Esophagus mucosa (tissue), 1 donor: ENCODE measurements at regions not wholly inside any gene's neighbourhood (a gene's known extent, or its start where the extent isn't known, plus 50 kb on each side); places are given as distances from the start of the nearest gene placed in this dataset.

Experiments used
- ATAC-seq: fragments of 200-7000 bp; cut with Tn5 transposase; one replicate; pipeline ENCODE4 v1.9.1; 2020
- donor health status: DM: yes; HTN: yes; CAD: no.

DNA sequence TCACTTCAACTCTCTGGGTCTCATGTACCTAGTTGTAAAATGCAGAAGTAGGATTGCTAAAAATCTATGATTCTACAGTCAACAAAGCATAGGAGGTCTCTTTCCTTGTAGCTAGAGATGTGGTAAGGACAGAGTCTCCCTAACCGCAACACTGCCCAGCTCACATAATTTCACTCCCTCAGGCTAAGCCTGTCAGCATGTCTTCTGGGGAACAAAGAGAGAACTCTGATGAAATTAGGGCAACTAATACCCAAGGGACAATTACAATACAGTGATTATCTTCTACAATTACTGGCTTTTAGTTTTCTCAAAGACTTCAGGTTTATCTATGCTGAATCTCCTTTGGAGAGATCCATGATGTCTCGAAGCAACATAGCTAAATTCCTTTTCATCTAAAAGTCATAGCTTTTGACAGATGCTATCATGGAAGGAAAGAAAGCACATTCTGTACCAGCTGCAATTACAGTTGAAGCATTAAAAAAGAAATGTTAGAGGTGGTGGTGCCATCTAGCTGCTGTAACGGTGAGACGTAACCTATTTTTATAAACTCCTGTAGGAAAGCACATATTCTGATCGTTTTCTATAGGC lies 141.1 kb upstream of the TARS1 start:
- ATAC-seq, result peak; percentile 31

DNA sequence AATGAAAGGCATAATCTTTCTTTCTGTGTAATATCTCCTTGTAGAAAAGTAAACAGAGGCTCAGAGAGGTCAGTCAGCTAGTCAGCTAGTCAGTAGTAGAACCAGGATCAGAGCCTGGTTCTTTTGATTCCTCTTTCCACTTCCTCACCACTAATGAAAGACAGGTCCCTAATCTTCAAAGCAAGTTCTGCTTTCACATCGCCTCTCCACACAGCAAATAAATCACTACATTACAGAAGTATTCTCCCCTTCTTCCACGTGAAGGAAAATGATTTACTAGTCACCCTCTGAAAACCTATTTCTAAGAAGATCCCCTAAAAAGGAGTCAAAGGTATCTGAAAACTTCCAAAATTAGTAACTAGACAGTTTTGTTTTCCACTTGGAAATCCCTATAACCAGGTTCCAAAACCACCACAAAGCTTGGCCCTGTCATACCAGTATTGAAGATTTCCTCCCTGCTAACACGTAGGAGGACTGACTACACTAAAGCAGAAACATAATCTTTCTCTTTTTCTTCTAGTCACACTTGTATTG lies 140.5 kb upstream of the TARS1 start:
- no peak for ATAC-seq

DNA sequence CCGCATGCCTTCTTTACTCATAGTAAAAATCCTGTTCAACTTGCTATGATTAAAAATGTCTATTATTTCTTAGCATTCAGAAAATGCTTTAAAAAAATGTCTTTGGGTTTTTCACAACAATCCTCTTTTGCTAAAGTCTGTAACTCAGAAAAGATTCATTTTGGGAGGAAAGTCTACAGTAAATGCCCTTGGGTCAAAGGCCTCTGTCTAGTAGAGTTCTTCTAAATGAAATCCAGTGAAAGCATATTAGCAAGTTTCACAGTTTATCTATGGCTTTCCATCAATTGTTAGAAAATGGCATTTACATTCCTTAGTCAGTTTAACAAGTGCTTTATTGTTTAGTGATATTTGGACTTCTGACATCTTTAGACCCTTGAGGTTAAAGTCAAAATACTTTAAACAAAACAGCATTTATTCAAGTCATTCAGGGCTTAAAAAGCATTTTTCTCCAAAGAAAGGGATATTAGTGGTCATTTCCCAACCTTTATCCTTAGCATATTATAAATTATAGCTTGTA lies 137.1 kb upstream of the TARS1 start:
- ATAC-seq, result no peak

DNA sequence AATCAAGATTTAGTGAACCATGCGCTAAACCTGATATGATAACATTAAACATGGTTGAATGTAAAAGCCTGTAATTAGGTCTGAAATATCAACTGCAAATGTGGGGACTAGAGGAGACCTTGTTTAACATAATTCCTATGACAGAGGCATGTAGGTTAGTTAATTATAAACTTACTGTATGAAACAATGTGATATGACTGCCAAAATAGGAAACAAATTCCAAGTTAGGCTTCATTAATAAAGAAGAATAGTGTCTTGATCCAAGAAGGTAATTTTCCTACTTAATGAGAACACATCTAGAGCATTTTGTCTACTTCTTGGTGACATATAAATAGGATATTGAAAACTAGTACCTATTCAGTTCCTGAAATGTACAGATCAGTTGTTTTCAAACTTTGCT lies 136.2 kb upstream of the TARS1 start:
- no peak for ATAC-seq

DNA sequence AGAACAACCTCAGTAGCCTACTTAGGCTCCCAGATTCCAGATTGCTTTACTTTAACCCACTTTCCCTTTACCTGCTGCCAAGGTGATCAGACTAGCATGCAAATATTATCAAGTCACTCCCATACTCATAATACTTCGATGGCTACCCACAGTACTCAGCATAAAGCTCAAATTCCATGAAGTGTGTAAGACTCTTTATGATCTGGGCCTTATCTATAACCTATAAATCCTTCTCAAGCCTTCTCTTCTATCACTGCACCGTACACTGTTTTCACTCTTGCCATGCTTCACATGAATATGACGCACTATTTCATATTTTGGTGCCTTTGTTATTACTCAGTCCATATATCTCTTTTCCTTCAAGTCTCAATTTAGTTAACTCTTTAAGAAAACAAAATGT lies 135.2 kb upstream of the TARS1 start:
- no peak for ATAC-seq

DNA sequence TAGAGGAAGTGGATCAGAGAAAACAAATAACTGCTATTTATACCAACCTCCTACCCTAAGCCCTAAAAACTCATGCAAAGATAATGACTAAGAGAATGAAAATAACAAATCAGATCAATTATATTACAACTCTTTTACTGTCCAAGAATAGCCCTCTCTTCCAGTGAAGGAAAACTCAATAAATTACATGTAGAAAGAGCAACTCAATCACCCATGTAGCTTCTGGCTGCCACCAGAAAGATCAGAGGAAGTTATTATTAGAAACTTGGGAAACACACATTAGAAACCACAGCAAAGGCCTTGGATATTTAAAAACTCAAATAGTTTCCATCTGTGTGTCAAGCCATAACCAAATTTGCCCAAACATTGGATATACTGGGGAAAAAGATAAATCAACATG lies 134.0 kb upstream of the TARS1 start:
- no peak for ATAC-seq

DNA sequence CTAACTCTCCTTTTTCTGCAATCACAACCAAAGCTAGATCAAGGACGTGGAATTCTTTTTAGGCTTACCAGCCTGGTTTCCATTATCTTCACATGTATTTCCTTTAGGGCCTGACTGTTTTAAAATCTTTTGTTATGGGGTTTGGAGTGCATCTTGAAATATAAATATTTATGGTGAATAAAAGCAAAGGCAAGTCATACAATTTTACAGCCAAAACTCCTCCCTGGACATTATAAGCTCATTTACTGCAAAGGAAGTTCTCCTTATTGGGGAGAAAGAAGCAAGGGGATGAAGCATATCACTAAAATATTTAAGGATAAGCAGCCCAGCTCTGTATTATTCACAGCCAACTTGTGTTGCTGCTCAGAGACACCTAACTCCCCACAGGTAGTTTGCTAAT lies 132.2 kb upstream of the TARS1 start:
- no peak for ATAC-seq

DNA sequence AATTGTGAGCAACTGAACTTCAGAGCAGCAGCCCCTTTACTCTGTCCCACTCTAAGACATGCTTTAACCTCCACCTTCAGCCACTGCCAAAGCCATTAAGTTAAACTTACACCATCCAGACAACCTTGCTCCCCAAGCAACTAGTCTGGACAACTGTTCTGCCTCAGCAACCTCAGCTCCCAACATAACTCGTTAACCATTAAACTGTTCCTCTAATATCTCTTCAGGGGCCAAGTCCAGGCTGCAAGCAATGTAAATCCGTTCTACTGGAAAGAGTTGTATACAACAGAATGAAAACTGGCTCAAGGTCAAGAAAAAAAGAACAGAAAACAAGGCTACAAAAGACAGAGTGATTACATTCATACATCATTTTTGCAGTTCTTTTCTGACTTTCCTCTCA lies 131.7 kb upstream of the TARS1 start:
- no peak for ATAC-seq

DNA sequence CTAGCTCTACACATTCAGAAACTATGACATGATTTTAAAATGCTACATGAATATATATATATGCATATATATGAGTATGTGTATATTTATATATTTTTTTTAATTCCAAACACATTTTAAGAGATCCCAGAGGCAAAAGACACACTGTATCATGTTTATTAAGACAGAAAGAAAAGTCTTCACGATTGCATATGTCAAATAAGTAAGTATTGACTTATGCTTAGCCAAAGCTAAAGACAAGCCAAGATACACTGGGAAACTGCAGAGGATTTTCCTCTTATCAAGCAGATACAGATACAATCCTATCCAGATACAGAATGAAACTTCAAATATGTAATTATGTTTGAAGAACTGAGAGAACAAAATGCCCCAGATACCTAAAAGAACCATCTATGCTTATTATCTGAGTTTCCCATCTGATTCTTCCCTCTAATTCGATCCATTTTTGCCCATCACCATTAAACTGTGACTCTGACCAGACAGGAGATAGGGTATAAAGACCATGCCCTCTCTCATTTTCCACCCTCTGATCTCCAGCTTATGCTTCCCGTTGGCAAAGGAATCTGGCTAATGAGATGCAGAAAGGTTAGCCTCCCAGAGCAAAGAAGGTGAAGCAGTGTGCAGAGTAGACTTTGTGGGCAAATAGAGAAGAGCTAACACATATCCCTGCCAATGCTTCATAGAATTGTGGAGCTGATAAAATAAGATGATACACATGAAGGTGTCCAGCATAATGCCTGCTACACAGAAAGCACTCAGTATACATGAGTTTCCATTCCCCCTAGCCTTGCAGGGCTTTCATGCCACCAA lies 131.0 kb upstream of the TARS1 start:
- ATAC-seq, result no peak

DNA sequence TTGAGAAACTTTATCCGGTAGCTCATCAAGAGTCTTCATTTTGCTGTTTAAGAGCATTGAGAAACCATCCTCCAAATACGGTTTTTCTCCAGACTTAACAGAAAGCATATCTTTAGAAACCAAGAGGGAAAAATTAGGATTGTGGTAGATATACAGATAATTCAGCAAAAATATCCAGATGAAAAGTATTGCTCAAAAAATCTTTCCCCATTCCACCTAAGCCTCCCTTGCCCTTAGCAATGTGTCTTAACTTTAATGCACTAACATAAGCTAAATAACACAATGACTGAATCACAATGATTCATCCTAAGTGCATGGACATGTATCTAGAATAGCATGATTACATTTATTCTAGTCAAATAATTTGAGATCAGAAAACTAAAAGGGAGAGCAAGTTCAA lies 130.3 kb upstream of the TARS1 start:
- ATAC-seq, result peak; percentile 76

DNA sequence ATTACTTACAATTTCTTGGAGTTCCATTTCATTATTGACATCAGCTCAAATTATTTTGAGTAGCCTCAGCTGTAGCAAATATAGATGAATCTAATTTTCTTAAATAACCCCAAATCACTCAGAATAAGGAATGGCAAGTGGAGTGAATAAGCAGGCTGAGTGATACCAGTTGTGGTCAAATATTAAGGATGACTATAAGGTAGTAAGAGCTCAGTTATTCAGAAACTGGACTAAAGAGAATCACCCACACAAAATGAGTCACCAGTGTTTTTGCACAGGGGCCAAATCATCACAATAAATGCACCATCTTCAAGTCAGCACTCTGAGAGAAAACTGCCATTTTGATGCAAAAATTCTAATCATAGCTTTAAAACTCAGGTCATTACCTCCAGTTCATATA lies 128.9 kb upstream of the TARS1 start:
- peak; percentile 60 for ATAC-seq

DNA sequence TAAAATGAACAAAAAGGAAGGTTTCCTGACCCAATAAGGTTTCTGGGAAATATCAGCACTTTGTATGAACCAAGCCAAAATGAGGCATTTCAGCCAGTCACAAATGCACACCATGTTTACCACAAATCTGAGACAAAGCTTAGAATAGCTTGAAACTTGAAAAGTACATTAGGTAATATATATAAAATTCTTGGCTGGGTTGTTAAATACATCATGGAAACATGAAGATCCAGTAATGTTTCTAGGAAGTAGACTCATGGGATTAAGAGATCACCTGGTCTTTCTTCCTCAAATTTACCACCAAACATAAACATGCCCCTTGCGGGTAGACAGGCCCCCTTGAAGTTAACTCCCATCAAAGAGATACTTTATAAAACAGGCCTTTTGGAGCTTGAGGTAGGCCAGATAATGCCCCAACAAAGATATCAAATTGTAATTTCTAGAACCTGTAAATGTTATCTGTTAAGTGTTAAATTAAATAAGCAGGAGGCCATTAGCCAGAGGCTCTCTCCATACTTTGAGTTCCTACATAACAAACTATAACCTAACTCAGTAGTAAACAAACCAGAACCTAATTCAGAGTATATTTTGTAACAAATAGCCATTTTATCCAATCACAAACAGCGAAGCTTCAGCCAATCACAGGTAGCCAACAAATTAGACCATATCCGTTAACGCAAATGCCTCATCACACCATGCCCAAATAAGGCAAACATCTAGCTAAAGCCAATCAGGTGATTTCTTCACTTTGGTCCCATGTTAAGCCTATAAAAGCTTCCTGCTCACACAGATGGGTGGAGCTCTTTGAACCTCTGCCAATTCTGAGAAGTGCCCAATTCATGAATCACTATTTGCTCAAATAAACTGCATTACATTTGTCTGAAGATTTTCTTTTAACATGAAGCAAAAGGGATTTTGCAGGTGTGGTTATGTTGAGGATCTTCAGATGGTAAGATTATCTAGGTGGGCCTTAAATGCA lies 127.9 kb upstream of the TARS1 start:
- ATAC-seq, result peak; percentile 98

DNA sequence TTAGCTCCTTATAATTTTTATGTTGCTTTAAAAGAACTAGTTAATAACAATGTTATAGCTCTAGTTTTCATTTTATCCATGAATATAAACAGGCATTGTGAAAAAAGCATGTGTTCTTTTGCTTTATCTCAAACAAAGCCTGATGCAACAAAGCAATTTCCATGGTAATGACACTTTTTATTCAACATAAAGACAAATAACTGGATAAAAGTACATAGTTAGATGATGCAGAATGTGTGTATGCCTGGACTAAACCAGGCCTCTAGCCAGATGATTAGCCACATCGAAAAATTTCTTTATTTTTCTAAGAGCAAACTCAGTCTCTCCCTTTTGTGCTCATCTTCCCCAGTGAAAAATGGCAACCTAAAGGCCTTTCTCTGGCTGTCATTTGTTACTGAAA lies 125.6 kb upstream of the TARS1 start:
- no peak for ATAC-seq

DNA sequence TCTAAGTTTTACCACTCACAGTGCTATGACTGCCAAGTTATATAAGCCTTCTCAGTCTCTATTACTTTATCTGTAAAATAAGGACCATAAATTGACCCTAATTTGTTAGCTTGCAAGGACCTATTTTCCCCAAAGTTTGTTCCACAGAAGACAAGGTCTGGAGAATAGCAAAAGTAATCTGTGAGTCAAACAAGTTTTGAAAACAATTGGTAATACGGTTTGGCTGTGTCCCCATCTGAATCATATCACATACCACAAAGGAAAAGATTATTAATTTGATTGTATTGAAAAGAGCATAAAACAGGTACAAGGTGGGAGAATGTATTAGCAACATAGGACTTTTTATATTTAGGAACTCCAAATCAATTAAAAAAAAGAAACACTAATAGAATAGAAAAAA lies 124.0 kb upstream of the TARS1 start:
- ATAC-seq, result no peak

DNA sequence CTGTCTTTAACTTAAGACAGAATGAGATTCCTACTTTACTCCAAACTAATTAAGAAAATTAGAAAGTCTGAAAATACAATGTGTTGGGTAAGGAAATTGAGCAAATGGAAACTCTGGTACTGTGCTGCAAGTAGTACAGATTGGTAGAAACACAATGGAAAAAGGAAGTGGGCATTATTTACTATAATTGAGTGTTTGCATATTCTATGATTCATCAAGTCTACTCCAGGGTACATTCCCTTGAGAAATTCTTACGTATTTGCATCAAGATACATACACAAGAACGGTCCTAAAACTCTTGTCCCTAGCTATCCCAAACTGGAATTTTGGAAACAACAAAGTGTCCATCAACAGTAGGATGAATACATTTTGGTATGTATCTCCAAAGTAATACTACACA lies 123.5 kb upstream of the TARS1 start:
- no peak for ATAC-seq

DNA sequence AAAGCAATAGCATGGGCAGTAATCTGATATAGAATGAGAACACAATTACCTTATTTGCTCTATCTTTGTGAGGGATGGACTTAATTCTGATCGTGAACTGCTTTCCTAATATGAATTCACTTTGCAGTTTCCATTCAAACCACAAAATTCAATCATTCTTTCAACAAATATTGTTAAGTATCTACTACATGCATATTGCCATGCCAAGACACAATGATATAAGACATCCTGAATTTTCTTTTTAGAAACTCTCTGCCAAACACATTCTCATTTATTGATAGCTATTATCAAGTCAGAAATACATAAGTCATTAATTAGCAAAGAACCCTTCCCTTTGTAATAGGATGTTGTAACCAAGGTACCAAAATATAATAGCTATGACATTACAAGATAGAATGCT lies 121.6 kb upstream of the TARS1 start:
- no peak for ATAC-seq

DNA sequence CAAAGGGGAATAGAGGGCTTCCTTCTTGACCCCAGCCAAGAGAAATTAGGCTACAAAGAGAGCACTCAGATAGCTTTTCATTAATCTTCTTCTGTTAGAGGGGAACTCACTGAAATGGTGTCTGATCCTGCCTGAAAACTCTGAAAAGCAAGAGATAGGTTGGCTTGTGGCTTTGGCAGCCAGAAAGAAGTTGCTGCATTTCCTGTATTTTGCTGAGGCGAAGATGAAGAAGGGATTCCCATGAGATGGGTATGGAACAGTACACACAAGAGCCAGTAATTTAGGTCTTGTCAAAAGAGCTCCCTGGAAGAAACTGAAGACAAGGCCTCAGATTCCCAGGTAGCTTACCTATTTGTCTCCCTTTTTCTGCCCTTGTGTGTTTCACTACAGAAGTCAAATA lies 120.9 kb upstream of the TARS1 start:
- no peak for ATAC-seq

DNA sequence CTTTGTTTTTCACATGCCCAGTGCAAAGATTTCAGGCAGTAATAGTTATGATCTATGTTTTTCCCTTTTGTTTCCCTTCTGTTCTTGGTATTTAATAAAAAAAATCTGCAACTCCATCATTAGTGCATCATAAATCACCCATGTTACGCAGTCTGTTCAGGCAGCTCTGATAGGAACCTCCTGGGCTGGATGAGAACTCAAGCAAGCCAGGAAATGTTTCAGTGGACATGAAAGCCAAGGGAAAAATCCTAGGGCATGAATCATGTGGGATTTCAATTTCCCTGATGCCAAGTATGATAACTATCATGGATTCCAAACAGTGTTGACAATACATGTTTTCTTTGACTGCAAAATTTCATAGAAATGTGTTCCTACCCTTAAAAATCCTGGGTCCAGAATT lies 119.7 kb upstream of the TARS1 start:
- ATAC-seq, result peak; percentile 57

DNA sequence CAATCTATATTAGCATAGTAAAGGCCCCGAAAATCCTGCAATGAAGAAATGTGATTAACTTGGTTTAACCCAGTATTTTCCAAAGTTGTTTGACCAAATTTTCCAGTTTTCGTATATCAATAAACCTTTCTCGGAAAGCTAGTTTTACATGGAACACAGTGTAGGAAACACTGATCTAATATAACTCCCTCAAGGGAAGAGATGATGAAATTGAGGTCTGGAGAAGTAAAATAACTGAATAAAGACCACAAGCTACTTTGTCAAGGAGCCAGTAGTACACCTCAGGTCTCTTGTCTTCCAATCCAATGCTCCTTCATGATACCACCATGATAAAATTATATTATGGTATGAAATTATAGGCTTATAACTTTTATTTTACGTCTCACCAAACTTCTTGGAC lies 118.1 kb upstream of the TARS1 start:
- no peak for ATAC-seq

DNA sequence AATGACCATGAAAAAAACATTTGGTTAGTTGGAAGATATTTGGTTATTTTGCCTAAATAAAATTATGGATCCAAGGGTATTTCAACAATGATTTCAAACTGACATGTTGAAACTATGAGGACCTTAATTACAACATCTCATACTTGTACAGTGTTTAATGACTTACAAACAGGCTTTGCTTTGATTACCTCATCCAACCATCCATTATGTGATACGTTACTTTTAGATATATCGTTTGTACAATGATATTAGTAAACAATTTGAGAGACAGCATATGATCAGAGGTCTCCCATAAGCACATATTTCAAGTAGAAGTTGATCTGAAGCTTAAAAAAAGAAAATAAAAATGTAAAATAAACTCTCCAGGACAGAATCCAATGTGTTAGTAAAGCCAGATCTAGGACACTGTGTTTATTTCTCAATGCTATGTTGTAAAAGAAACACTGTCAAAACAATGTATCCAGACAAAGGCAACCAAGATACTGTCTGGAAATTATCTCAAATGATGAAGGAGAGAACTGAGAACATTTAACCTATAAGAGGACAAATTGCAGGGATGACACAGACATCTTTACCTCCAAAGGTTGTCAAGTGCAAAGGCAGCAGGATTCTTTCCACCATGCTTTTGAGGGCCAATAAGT lies 116.0 kb upstream of the TARS1 start:
- ATAC-seq, result no peak

DNA sequence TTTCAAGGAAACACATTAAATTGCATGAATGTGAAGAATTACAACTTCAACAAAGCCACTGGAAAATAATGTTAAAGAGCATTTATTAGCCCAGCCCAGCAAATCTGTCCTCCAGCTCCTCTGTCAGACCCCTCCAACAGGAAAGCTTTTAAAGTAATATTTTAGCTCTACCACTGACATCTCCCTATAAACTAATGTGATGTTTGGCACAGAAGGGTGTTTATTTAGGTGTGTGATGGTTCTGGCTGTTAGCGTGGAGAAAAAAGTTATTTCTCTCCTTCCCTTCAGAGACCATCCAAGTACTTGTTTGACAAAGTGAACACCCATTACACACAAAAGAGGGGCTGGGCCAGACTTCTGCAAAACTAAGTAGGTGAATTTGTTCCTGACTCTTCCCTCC lies 111.9 kb upstream of the TARS1 start:
- no peak for ATAC-seq

DNA sequence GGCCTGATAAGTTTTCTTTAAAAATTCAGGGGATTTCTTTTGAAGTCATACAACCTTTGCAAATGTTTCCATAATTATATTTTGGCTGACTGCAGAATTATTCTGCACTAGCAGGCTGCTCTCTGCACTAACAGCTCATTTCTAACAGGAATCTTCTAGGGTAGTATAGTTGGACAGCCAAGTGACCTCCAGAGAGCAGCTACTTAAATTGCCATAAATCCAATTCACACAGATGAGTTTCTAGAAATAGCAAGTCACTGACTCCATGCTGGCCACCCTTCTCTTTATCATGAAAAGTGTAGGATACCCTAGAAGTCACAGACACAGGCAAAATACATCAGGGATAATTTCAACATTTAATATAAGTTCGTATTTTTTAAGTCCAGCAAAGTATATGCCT lies 110.9 kb upstream of the TARS1 start:
- no peak for ATAC-seq

DNA sequence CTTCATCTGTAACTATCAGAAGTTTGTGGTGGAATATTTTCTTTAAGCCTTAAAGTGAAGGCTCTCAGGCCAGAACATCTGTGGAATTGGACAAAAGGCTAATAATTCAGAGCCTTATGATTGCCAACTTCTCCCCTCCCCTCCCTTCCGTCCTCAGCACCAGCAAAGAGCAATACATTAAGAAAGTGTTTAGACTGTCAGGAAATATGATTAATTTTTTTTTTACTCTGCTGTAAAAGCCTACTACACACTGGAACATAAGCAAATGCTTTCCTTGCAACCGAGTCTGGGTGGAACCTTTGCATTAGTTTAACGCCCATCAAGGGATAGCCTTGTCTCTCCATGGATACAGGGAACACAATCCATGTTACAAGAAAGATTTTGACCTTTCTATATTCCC lies 110.3 kb upstream of the TARS1 start:
- no peak for ATAC-seq
